Activated naive CD8-positive, alpha-beta T cell treated with anti-CD3 and anti-CD28 coated beads, Interleukin-2, amount 10 ng/mL, durations not matched to agents 7 days and 5 days (primary cell): ENCODE measurements at regions not wholly inside any gene's neighbourhood (a gene's known extent, or its start where the extent isn't known, plus 50 kb on each side); places are given as distances from the start of the nearest gene placed in this dataset.

Experiments used
- ATAC-seq: fragments of 150-1000 bp; cut with Tn5 transposase; one replicate; pipeline ENCODE4 v1.10.0; 2021; ENCODE audit warnings: low read depth, moderate library complexity
- POLR2A ChIA-PET: fragments of 350-600 bp; sonication (Branson Sonifier 250); formaldehyde crosslinking; loops from one replicate; lab custom pipeline; 2021; ENCODE audit warnings: antibody characterized with exemption; lab: Charles Lee
- DNase-seq: peaks from one replicate; pipeline ENCODE4 v3.0.0; 2021
- H3K27ac Mint-ChIP-seq: one replicate; pipeline ENCODE4 v1.8.0; 2022; ENCODE audit warnings: mild to moderate bottlenecking, mixed read lengths
- H3K27me3 Mint-ChIP-seq: one replicate; pipeline ENCODE4 v1.8.0; 2022; ENCODE audit warnings: mild to moderate bottlenecking, moderate library complexity, mixed read lengths
- H3K36me3 Mint-ChIP-seq: one replicate; pipeline ENCODE4 v1.8.0; 2021; ENCODE audit warnings: mild to moderate bottlenecking, mixed read lengths
- H3K4me1 Mint-ChIP-seq: one replicate; pipeline ENCODE4 v1.8.0; 2021; ENCODE audit warnings: mixed read lengths
- H3K4me3 Mint-ChIP-seq: one replicate; pipeline ENCODE4 v1.8.0; 2022; ENCODE audit warnings: mild to moderate bottlenecking, moderate library complexity, mixed read lengths
- H3K9me3 Mint-ChIP-seq: one replicate; pipeline ENCODE4 v1.8.0; 2021; ENCODE audit warnings: mixed read lengths

DNA sequence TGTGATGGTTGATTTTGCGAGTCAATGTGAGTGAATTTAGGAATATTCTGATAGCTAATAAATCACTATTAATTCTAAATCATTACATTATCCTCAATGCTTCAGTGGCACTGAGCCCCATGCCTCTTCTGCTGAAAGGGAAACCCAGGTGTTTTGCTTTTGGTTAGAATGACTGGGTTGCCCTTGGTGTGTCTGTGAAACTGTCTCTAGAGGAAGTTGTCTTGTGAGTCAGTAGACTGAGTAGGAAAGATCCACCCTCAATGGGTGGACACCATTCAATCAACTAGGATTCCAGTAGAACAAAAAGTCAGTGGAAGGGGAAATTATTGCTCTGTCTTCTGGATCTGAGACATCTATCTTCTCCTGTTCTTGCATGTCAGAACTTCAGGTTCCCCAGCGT, 472.4 kb downstream of the ANKRD7 start:
- Mint-ChIP-seq H3K27ac (no peak overlapping the region), H3K4me3 (no peak overlapping the region), H3K27me3 (no peaks in the 10 kb centered on the region), H3K4me1 (no peaks in the 10 kb centered on the region), H3K36me3 (no peaks in the 10 kb centered on the region), H3K9me3 (no peaks in the 10 kb centered on the region)
- DNase-seq: no peak
- no peak for ATAC-seq
- POLR2A ChIA-PET: no interaction called here

DNA sequence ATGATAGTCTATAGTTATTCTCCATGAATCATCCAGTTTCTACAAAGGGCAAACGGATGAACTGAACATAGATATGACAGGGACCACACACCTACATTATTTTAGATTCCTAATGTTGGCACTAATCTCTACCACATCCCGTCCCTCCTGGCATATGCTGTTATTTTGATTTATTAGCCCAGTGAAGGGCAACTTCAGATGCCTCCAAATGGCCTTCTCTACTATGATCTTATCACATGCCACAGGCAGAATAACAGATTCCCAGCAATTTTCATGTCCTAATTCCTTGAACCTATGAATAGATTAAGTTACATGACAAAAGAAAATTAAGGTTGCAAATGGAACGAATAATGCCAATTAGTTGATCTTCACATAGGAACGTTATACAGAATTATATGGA, 474.7 kb downstream of the ANKRD7 start:
- no peak overlapping the region for H3K4me3 Mint-ChIP-seq
- H3K9me3 Mint-ChIP-seq: no peaks in the 10 kb centered on the region
- H3K36me3 Mint-ChIP-seq: no peaks in the 10 kb centered on the region
- ATAC-seq (no peak), DNase-seq (no peak)
- POLR2A ChIA-PET: no interaction called here
- no peak overlapping the region for H3K27ac Mint-ChIP-seq
- no peaks in the 10 kb centered on the region for H3K27me3 Mint-ChIP-seq
- H3K4me1 Mint-ChIP-seq: no peaks in the 10 kb centered on the region

DNA sequence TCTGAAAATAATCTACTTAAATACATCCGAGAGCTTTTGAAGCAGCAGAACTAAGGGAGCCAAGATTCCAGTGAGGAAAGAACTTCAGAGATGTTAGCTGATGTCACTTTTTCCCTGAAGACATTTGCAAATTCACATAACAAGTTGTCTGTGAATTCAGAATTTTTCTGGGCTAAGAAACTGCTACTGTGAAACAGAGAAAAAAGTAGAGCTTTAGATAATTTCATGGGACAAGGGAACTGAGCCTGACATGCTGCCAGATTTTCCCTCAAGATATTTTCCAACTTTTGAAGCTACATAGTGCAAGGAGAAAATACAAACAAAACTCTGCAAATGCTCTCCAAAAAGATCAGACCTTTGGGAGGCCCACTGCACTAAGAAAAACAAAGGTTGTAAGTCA, 484.2 kb downstream of the ANKRD7 start:
- Mint-ChIP-seq H3K9me3 (no peaks in the 10 kb centered on the region), H3K4me3 (no peak overlapping the region), H3K27ac (no peak overlapping the region), H3K36me3 (no peaks in the 10 kb centered on the region), H3K4me1 (no peaks in the 10 kb centered on the region), H3K27me3 (no peaks in the 10 kb centered on the region)
- POLR2A ChIA-PET: no interaction called here
- no peak for ATAC-seq
- no peak for DNase-seq

DNA sequence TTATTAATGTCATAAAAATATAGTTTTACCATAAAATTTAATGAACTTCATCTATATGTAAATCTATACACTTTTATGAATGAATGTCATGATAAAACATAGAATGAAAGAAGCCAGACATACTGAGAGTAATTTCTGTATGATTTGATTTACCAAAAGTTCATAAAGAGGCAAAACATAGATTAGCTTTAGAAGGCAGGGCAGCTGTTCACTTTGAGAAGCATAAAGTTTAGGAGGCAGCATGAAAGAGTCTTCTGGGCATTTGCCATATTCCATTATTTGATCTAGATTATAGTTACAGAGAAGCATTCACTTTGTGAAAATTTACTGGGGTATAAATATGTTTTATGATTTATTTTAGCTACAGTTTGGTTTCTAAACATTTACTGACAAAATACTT, 487.2 kb downstream of the ANKRD7 start:
- ATAC-seq: no peak
- POLR2A ChIA-PET: no interaction called here
- Mint-ChIP-seq H3K4me1 (no peaks in the 10 kb centered on the region), H3K27ac (no peak overlapping the region), H3K4me3 (no peak overlapping the region), H3K27me3 (no peaks in the 10 kb centered on the region), H3K36me3 (no peaks in the 10 kb centered on the region), H3K9me3 (no peaks in the 10 kb centered on the region)
- no peak for DNase-seq

DNA sequence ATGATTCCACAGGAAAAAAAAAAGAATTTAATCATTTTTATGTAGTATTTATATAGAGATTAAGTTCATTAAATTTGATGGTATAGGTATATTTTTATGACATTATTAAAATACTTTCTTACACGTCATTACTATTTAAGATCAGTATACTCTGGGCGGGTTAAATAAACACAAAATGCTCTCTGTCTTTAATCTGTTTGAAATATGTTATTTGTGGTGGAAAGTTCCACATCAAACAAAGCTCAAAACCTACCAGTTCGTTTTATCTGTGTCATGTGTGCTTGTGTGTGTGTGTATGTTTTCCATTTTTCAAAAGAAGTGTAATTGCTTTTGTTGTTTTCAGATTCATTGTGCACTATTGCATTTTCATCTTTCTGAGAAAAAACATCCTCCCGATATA, 488.5 kb downstream of the ANKRD7 start:
- ATAC-seq: no peak
- H3K27ac Mint-ChIP-seq: no peak overlapping the region
- POLR2A ChIA-PET: no interaction called here
- no peak for DNase-seq
- H3K27me3 Mint-ChIP-seq: no peaks in the 10 kb centered on the region
- H3K36me3 Mint-ChIP-seq: no peaks in the 10 kb centered on the region
- no peaks in the 10 kb centered on the region for H3K9me3 Mint-ChIP-seq
- no peaks in the 10 kb centered on the region for H3K4me1 Mint-ChIP-seq
- no peak overlapping the region for H3K4me3 Mint-ChIP-seq

DNA sequence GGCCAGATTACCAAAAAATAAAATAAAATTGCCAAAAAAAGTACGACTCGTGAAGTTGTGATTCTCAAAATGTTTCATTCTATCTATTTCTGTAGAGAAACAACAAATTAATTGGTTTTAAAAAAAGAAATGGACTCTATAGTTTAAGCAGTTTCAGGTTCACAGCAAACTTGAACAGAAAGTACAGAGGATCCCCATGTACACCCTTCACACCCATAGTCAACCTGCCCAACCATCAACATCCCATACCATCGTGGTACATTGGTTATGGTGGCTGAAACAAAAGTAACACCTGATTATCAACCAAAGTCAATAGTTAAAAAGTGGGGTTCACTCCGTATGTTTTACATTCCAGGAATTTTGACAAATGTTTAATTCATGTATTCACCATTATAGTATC, 496.1 kb downstream of the ANKRD7 start:
- H3K4me3 Mint-ChIP-seq: no peak overlapping the region
- H3K4me1 Mint-ChIP-seq: no peaks in the 10 kb centered on the region
- no peak for DNase-seq
- H3K36me3 Mint-ChIP-seq: no peaks in the 10 kb centered on the region
- H3K27me3 Mint-ChIP-seq: no peaks in the 10 kb centered on the region
- no peak for ATAC-seq
- no peak overlapping the region for H3K27ac Mint-ChIP-seq
- no peaks in the 10 kb centered on the region for H3K9me3 Mint-ChIP-seq
- POLR2A ChIA-PET: no interaction called here

DNA sequence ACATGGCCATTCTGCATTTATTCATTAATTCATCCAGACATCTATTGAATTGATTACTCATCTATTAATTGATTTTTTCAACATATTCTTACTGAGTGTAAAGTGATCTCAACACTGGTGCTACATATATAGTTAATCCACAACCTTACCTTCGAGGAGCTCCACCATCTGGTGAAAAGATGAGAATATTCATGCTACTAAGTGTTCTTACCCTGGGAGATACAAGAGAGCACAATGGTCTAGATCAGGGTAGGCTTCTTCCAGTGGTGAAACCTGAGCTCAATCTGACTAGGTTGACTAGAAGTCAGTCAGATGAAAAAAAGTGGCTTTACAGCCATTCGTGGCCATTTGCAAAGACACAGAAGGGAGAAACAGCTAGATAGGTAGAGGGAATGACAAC, 507.4 kb downstream of the ANKRD7 start:
- Mint-ChIP-seq H3K9me3 (peaks cover 5% of the 10 kb centered on the region), H3K27me3 (no peaks in the 10 kb centered on the region), H3K4me3 (no peak overlapping the region), H3K36me3 (no peaks in the 10 kb centered on the region), H3K27ac (no peak overlapping the region), H3K4me1 (no peaks in the 10 kb centered on the region)
- ATAC-seq (no peak), DNase-seq (no peak)
- POLR2A ChIA-PET: no interaction called here

DNA sequence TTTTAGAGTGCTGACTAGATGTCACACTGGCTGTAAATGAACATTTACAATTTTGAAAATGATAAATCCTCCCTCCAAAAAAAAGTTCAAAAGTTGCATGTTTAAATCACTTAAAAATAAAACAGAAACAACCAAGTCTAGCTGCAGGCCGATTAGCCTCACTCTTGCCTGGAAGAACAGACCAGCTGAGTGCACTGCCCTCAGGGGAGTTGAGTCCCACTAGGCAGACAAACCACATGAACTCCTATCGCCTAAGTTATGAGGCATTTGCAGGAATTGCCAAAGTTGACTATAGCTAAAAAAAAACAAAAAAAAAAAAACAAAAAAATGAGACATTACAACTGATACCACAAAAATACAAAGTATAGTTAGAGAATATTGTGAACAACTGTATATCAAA, 510.0 kb downstream of the ANKRD7 start:
- Mint-ChIP-seq H3K9me3 (peaks cover 3% of the 10 kb centered on the region), H3K4me1 (no peaks in the 10 kb centered on the region), H3K4me3 (no peak overlapping the region), H3K27me3 (no peaks in the 10 kb centered on the region), H3K36me3 (no peaks in the 10 kb centered on the region), H3K27ac (no peak overlapping the region)
- DNase-seq (no peak), ATAC-seq (no peak)
- POLR2A ChIA-PET: no interaction called here

DNA sequence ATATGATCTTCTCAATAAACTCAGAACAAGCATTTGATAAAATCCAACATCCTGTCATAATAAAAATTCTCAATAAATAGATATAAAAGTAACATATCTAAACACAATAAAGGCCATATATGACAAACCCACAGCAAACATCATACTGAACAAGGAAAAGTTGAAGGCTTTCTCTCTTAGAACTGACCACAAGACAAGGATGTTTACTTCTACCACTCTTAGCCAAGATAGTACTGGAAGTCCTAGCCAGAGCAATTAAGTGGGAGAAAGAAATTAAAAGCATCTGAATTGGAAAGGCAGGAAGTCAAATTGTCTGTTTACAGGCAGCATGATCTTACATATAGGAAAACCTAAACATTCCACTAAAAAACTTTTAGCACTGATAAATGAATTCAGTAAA, 510.9 kb downstream of the ANKRD7 start:
- H3K36me3 Mint-ChIP-seq: no peaks in the 10 kb centered on the region
- H3K9me3 Mint-ChIP-seq: peaks cover 3% of the 10 kb centered on the region
- POLR2A ChIA-PET: no interaction called here
- H3K4me3 Mint-ChIP-seq: no peak overlapping the region
- H3K27me3 Mint-ChIP-seq: no peaks in the 10 kb centered on the region
- ATAC-seq: no peak
- no peak for DNase-seq
- H3K4me1 Mint-ChIP-seq: no peaks in the 10 kb centered on the region
- H3K27ac Mint-ChIP-seq: no peak overlapping the region

DNA sequence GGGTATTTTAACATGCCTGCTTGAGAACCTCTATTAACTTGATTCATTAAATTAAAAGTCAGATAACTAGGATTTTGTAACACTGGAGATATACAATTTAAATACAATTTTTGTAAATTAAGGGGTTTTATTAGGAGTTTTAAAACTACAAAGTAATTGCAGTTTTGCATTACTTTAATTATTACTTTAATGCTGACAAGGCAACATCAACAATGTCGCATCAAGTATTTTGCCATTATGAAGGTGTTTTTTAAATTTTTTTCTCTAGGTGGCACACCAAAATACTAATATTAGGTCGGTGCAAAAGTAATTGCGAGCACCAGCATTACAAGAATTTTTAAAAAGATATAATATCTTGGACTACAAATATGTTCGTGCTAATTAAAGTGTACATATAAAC, 513.4 kb downstream of the ANKRD7 start:
- Mint-ChIP-seq H3K27ac (no peak overlapping the region), H3K4me1 (no peaks in the 10 kb centered on the region), H3K36me3 (no peaks in the 10 kb centered on the region), H3K27me3 (no peaks in the 10 kb centered on the region), H3K9me3 (peaks cover 1% of the 10 kb centered on the region), H3K4me3 (no peak overlapping the region)
- DNase-seq (no peak), ATAC-seq (no peak)
- POLR2A ChIA-PET: no interaction called here

DNA sequence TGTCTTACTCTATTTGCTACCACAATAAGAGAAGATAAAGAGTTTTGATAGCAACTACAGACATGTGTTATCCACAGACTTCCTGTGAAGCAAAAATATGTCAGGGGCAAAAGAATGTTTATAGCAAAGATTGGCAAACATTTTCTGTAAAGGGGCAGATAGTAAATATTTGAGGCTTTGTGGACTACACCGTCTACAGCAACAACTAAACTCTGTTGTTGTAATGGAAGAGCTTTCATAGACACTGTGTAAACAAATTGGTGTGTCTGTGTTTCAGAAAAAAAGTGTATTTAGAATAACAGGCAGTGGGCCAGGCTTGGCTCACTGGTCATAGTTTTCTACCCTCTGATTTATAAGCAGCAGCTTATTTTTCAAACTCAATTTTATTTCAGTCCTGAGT, 521.4 kb downstream of the ANKRD7 start:
- POLR2A ChIA-PET: no interaction called here
- Mint-ChIP-seq H3K9me3 (peaks cover 1% of the 10 kb centered on the region), H3K27me3 (no peaks in the 10 kb centered on the region), H3K4me1 (no peaks in the 10 kb centered on the region), H3K27ac (no peak overlapping the region), H3K36me3 (no peaks in the 10 kb centered on the region), H3K4me3 (no peak overlapping the region)
- ATAC-seq (no peak), DNase-seq (no peak)

DNA sequence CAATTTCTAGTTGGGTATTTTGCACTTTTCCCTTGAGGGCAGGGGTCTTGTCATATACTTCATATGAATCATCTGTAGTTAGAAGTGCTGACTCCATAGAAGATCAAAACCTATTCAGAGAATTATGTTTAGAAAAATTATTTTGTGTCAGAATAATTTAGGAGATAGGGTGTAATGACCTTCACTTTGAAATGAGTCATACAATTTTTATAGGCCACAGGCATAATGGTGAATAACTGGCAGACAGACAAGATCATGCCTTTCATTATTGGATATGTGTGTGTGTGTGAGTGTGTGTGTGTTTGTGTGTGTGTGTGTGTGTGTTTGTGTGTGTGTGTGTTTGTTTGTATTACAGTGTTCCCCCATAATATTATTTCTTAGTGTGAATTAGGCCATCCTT, 523.0 kb downstream of the ANKRD7 start:
- no peak overlapping the region for H3K27ac Mint-ChIP-seq
- H3K27me3 Mint-ChIP-seq: no peaks in the 10 kb centered on the region
- H3K4me3 Mint-ChIP-seq: no peak overlapping the region
- ATAC-seq (no peak), DNase-seq (no peak)
- H3K9me3 Mint-ChIP-seq: no peaks in the 10 kb centered on the region
- H3K4me1 Mint-ChIP-seq: no peaks in the 10 kb centered on the region
- POLR2A ChIA-PET: no interaction called here
- H3K36me3 Mint-ChIP-seq: no peaks in the 10 kb centered on the region

DNA sequence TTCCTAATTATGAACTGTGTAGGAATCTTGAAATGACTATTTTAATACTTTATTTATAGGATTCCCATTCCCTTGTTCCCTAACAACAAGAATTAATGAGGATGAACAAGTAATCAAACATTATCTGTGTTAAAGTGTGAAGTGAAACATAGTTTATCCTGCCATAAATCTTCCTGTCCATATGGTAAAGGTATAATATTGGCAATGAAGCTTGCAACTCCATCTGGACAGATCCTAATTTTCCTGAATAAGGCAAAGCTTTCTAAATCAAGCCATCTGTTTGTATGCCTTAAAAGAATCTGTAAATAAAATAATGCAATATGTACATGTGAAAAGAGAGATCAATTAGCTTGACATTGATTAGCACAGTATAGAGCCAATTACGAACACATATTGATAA, 529.0 kb downstream of the ANKRD7 start:
- H3K36me3 Mint-ChIP-seq: no peaks in the 10 kb centered on the region
- no peak for DNase-seq
- H3K27ac Mint-ChIP-seq: no peak overlapping the region
- no peaks in the 10 kb centered on the region for H3K9me3 Mint-ChIP-seq
- no peaks in the 10 kb centered on the region for H3K27me3 Mint-ChIP-seq
- no peak for ATAC-seq
- no peaks in the 10 kb centered on the region for H3K4me1 Mint-ChIP-seq
- POLR2A ChIA-PET: no interaction called here
- H3K4me3 Mint-ChIP-seq: no peak overlapping the region

DNA sequence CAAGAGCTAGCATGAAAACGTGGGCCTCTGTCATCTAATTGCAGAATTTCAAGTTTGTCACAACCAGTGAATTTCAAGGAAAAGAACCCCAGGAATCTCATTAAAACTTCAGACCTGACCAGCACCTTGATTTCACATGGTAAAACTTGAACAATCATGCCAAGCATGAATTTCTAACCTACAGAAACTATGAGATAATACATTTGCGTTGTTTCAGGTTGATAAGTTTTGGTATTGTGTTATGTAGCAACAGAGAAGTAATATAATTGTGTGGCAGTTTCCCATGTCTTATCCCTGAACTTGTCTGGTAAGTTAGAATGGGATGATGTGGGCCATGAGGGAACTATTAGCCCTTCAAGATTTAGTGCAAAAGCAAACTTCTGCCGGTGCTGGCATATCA, 530.1 kb downstream of the ANKRD7 start:
- H3K4me3 Mint-ChIP-seq: no peak overlapping the region
- DNase-seq (no peak), ATAC-seq (no peak)
- H3K9me3 Mint-ChIP-seq: no peaks in the 10 kb centered on the region
- H3K27ac Mint-ChIP-seq: no peak overlapping the region
- POLR2A ChIA-PET: no interaction called here
- no peaks in the 10 kb centered on the region for H3K27me3 Mint-ChIP-seq
- no peaks in the 10 kb centered on the region for H3K4me1 Mint-ChIP-seq
- no peaks in the 10 kb centered on the region for H3K36me3 Mint-ChIP-seq

DNA sequence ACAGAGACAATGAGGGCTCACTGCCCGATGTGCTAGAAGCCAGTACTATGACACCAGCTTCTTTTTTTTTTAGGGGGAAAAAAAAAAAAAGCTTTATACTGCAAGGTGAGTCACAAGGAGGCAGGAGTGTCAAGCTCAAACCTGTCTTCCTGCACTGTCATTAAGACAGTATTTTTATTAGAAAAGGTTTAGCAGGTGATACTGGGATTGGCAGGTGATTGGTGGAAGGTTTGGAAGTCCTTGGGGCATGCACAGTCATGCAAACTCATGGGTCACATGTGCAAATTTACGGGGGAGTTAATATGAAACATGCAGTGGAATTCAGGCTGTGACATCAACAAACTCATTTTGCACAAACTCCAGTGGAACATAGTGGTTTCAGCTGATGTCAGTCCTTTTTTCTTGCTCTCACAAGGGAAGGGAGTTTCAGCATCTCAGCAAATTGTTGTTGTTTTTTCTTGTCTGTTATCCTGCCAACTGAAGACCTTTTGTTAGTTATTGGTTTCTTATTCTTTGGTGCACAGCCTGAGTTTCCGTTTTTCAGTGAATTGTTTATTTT, 530.6 kb downstream of the ANKRD7 start:
- ATAC-seq (no peak), DNase-seq (no peak)
- H3K4me3 Mint-ChIP-seq: no peak overlapping the region
- no peaks in the 10 kb centered on the region for H3K4me1 Mint-ChIP-seq
- H3K27me3 Mint-ChIP-seq: no peaks in the 10 kb centered on the region
- H3K27ac Mint-ChIP-seq: no peak overlapping the region
- no peaks in the 10 kb centered on the region for H3K36me3 Mint-ChIP-seq
- no peaks in the 10 kb centered on the region for H3K9me3 Mint-ChIP-seq
- POLR2A ChIA-PET: no interaction called here
